ENCODE measurements at regions not wholly inside any gene's neighbourhood (a gene's known extent, or its start where the extent isn't known, plus 50 kb on each side); places are given as distances from the start of the nearest gene placed in this dataset.

GRCh38 chr11:96967616-96968015 lies 577.8 kb downstream of the JRKL start:
- TF ChIP-seq JUND (IDR thresholded peaks at IDR 0.05; ENCODE audit: low read depth, low read length) (no peak), CTCF (IDR thresholded peaks at IDR 0.05 in 2 of 3, conservative IDR thresholded peaks at IDR 0.05 in 1 of 3; ENCODE audit: control insufficient read depth in 2 of 3, extremely low read depth in 1 of 3, insufficient read depth in 1 of 3, low read depth in 3 of 3, low read length in 3 of 3) (no peak), POLR2A (IDR thresholded peaks at IDR 0.05; ENCODE audit: low read depth, low read length) (no peak), ZNF24 (IDR thresholded peaks at IDR 0.05) (no peak), CREB1 (IDR thresholded peaks at IDR 0.05; ENCODE audit: low read depth) (no peak), ZSCAN29 (IDR thresholded peaks at IDR 0.05) (no peak), MYC (IDR thresholded peaks at IDR 0.05; ENCODE audit: insufficient read depth, insufficient read length, insufficient replicate concordance, low read length, severe bottlenecking) (no peak), PAX5 (IDR thresholded peaks at IDR 0.05; ENCODE audit: borderline replicate concordance, low read depth, low read length) (no peak), RFX5 (IDR thresholded peaks at IDR 0.05; ENCODE audit: low read depth, low read length) (no peak), EZH2 (IDR thresholded peaks at IDR 0.05; ENCODE audit: borderline replicate concordance, control insufficient read depth, low read depth, low read length) (no peak), POLR2AphosphoS5 (IDR thresholded peaks at IDR 0.05; ENCODE audit: low read length) (no peak), CHD2 (IDR thresholded peaks at IDR 0.05; ENCODE audit: borderline replicate concordance, low read depth, low read length) (no peak), EGR1 (IDR thresholded peaks at IDR 0.05; ENCODE audit: borderline replicate concordance in 1 of 2, low read depth in 2 of 2, low read length in 2 of 2) (no peak)

Data from GM12878 (cell line).